Mesothelial cell of epicardium (in vitro differentiated cells): ENCODE measurements at regions not wholly inside any gene's neighbourhood (a gene's known extent, or its start where the extent isn't known, plus 50 kb on each side); places are given as distances from the start of the nearest gene placed in this dataset.

Source experiments
- DNase-seq, 2 experiments: peaks; one replicate each; pipeline ENCODE4 v3.0.0; 2021; ENCODE audit warnings: low spot score in 2 of 2; ENCODE audit not compliant: unreplicated experiment in 2 of 2
- H3K27ac Mint-ChIP-seq: 2 replicates; pipeline ENCODE4 v1.8.0; 2021; ENCODE audit warnings: mixed read lengths
- H3K27me3 Mint-ChIP-seq: 2 replicates; pipeline ENCODE4 v1.8.0; 2021; ENCODE audit warnings: low read depth, mixed read lengths
- H3K36me3 Mint-ChIP-seq: 2 replicates; pipeline ENCODE4 v1.8.0; 2021; ENCODE audit warnings: mixed read lengths
- H3K4me1 Mint-ChIP-seq: 2 replicates; pipeline ENCODE4 v1.8.0; 2021; ENCODE audit warnings: mixed read lengths
- H3K4me3 Mint-ChIP-seq: 2 replicates; pipeline ENCODE4 v1.8.0; 2021; ENCODE audit warnings: mild to moderate bottlenecking, moderate library complexity, mixed read lengths
- H3K9me3 Mint-ChIP-seq: 2 replicates; pipeline ENCODE4 v1.8.0; 2021; ENCODE audit warnings: mixed read lengths
- TF ChIP-seq, protein P1 (sequence below): fragments of 200-600 bp; sonication (generic); IDR thresholded peaks from one replicate; pipeline ENCODE4 v1.5.0; 2021; ENCODE audit warnings: antibody characterized with exemption; ENCODE audit not compliant: unreplicated experiment

DNA sequence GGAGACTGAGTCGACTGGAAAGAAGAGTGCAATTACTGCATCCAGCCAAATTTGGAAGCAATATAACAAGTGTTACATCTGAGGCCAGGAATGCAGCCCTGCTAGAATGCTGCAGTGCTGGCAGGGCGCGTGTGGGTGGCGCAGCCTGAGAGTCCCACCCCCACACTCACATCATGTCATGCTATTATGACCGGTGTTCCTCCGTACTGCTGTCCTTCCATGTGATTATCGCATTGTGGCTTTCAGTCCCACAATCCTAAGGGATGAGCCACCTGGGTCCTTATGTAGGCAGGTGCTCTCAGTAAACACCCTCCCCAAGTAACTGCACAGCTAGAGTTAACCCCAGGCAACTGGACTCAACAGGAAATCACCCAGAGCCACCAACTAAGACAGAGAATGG is 122.6 kb upstream of the CPEB2 start:
- Mint-ChIP-seq H3K4me3 (no peak overlapping the region), H3K27me3 (no peaks in the 10 kb centered on the region), H3K4me1 (peaks cover 2% of the 10 kb centered on the region), H3K27ac (no peak overlapping the region), H3K9me3 (no peaks in the 10 kb centered on the region), H3K36me3 (no peaks in the 10 kb centered on the region)
- TF ChIP-seq, protein P1, sequence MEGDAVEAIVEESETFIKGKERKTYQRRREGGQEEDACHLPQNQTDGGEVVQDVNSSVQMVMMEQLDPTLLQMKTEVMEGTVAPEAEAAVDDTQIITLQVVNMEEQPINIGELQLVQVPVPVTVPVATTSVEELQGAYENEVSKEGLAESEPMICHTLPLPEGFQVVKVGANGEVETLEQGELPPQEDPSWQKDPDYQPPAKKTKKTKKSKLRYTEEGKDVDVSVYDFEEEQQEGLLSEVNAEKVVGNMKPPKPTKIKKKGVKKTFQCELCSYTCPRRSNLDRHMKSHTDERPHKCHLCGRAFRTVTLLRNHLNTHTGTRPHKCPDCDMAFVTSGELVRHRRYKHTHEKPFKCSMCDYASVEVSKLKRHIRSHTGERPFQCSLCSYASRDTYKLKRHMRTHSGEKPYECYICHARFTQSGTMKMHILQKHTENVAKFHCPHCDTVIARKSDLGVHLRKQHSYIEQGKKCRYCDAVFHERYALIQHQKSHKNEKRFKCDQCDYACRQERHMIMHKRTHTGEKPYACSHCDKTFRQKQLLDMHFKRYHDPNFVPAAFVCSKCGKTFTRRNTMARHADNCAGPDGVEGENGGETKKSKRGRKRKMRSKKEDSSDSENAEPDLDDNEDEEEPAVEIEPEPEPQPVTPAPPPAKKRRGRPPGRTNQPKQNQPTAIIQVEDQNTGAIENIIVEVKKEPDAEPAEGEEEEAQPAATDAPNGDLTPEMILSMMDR, result no peak
- no peak for DNase-seq

DNA sequence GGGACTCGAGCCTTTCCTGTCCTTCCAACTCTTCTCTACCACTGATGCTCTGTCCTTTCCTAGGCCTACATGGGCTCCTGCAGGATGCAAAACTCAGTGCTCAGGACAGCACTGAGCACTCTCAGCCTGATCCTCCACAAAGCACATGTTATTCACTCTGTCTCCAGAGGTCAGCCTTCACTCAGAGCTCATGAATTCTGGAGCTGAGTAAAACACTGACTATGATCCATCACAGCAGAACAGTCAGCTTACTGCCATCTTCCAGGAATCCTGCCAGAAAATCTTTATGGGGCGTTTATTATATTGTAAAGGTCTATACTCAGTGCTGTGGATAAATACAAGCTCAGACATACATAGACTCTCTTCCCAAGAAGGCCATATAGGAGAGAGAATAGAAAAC is 121.5 kb upstream of the CPEB2 start:
- DNase-seq, result no peak
- H3K9me3 Mint-ChIP-seq, result no peaks in the 10 kb centered on the region
- no peaks in the 10 kb centered on the region for H3K36me3 Mint-ChIP-seq
- TF ChIP-seq, protein P1, result no peak
- no peak overlapping the region for H3K27ac Mint-ChIP-seq
- peaks cover 2% of the 10 kb centered on the region for H3K4me1 Mint-ChIP-seq
- no peak overlapping the region for H3K4me3 Mint-ChIP-seq
- no peaks in the 10 kb centered on the region for H3K27me3 Mint-ChIP-seq

DNA sequence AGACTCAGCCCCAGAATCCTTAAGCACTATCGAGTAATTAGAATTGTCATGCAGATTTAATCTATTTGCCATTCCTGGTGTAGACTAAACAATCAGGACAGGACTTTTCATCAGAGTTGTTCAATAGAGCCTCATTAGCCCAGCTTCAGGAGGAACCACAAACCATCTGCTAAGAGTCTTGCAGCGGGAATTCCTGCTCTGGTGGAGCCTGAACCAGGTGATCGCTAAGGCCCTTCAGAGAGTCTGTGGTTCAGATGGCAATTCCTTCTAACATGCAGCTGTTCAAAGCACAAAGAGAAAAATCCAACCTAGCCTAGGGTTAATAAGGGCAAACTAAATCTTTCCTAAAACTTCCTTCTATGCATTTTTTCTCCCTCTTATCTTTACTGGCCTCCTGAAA is 119.1 kb upstream of the CPEB2 start:
- Mint-ChIP-seq H3K27ac (no peak overlapping the region), H3K4me3 (no peak overlapping the region), H3K27me3 (no peaks in the 10 kb centered on the region), H3K9me3 (no peaks in the 10 kb centered on the region), H3K4me1 (peaks cover 2% of the 10 kb centered on the region), H3K36me3 (no peaks in the 10 kb centered on the region)
- no peak for DNase-seq
- TF ChIP-seq, protein P1, result no peak

DNA sequence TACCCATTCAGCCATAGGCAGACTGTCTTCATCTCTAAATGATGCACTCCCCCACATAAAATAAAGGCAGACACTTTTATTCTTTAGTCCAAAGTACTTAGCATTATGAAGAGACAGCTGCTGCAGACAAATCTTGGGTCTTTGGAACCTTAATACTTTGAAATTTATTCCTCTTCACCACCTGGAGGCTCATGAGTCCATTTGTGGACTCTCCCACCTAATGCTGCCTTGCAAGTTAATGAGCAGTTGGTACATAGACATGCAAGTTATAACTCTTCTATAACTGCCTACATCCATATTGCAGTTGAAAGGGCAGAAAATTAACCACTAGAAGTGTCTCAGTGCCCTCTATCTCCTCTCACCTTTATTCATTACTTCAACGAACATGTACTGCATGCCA is 118.6 kb upstream of the CPEB2 start:
- H3K36me3 Mint-ChIP-seq, result no peaks in the 10 kb centered on the region
- TF ChIP-seq, protein P1, result no peak
- H3K27me3 Mint-ChIP-seq, result no peaks in the 10 kb centered on the region
- no peaks in the 10 kb centered on the region for H3K9me3 Mint-ChIP-seq
- DNase-seq, result no peak
- no peak overlapping the region for H3K4me3 Mint-ChIP-seq
- peaks cover 2% of the 10 kb centered on the region for H3K4me1 Mint-ChIP-seq
- H3K27ac Mint-ChIP-seq, result no peak overlapping the region

DNA sequence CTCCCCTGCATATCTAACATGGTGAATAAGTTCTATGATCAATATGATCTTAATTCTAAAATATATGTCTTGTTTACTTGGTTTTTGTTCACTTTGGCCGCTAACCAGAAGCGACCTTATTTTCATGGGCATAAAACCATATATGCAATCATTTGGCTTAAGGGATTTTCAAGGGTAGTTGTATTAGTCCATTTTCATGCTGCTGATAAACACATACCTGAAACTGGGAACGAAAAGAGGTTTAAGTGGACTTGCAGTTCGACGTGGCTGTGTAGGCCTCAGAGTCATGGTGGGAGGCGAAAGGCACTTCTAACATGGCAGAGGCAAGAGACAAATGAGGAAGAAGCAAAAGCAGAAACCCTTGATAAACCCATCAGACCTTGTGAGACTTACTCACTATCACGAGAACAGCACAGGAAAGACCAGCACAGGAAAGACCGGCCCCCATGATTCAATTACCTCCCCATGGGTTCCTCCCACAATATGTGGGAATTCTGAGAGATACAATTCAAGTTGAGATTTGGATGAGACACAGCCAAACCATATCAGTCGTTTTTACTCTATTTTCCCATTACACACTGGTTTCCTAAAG is 114.3 kb upstream of the CPEB2 start:
- Mint-ChIP-seq H3K4me3 (no peak overlapping the region), H3K9me3 (no peaks in the 10 kb centered on the region), H3K27ac (no peak overlapping the region), H3K36me3 (no peaks in the 10 kb centered on the region), H3K27me3 (no peaks in the 10 kb centered on the region), H3K4me1 (peaks cover 2% of the 10 kb centered on the region)
- TF ChIP-seq, protein P1, result no peak
- DNase-seq, result no peak
